NCI-H748 treated with DMSO at 0.1 percent for 48 hours (cell line): ENCODE measurements at regions not wholly inside any gene's neighbourhood (a gene's known extent, or its start where the extent isn't known, plus 50 kb on each side); places are given as distances from the start of the nearest gene placed in this dataset.

ENCODE experiments used
- DNase-seq: peaks from one replicate; lab custom pipeline; 2025; lab: John Stamatoyannopoulos, UW

DNA sequence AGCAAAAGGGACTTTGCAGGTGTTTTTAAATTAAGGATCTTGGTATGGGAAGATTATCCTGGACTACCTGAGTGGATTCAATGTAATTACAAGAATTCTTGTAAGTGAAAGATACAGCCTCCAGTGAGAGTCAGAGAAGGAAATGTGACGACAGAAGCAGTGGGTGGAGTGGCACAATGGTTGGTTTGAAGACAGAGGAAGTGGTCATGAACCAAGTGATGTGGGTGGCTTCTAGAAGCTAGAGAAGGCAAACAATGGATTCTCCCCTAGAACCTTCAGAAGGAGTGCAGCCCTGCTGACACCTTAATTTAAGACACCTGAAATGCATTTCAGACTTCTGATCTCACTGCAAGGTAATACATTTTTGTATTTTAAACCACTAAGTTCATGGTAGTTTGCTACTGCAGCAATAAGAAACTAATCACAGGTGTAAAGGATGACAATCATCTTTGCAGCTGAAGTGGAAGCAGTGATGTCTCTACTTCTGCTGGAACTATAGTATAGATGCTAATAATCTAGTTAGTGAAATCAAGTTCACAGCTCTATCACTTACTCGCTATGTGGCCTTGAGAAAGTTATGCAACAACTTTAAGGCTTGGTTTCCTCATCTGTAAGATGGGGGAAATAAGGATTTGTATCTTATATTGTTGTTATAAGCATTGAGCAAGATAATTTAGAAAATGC lies 403.4 kb upstream of the SUCLG2 start:
- no peak for DNase-seq

DNA sequence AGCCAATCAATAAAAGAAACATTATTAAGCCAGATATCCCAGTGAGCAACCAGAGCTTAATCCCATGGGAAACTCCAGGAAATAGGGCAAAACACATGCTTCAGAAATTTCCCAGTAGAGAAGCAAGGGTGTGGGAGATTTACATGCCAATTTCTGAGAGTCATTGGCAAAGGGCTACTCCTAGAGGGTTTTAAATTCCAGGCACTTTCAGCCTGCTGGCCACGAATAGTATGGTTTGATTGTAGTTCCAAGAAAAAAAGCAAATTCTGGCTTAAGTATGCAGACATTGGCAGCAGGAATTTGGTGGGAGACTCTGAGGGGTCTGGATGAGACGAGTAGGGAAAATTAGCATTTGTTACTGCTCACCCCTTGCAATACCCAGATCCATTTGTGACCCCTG lies 402.1 kb upstream of the SUCLG2 start:
- DNase-seq: no peak

DNA sequence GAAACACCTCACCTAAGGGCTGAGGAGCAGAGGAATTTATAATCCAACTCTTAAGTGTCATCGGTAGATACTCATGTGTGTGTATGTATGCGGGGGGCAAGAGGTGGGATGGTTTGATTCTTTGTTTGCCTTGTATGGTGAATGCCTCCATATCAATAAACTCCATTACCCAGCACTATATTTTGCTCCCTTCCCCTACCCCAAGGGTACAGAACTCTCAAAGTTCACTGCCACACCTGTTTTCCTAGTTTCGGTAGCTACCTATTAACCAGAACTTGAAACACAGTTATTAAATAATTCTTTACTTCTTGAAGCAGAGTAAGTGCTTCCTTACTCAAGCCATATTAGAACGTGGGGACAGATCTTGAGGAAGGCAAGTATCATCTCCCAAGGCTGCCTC lies 400.8 kb upstream of the SUCLG2 start:
- no peak for DNase-seq

DNA sequence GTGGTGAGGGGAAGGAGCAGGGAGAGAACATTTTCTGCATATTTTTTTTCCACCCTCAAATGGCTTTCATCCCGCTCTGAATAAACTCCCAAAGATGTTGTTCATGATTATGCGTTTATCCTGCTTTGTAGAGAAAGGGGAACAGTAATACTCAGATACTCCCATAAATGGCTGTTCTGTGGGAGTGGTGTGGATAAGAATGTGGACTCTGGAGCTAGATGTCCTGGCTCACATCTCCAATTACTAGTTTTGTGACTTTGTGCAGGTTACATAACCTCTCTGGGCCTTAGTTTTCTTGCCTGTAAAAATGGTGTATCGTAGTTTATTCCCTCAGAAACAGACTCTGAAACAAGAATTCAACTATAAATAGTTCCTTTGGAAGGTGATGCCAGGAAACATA lies 395.4 kb upstream of the SUCLG2 start:
- no peak for DNase-seq

DNA sequence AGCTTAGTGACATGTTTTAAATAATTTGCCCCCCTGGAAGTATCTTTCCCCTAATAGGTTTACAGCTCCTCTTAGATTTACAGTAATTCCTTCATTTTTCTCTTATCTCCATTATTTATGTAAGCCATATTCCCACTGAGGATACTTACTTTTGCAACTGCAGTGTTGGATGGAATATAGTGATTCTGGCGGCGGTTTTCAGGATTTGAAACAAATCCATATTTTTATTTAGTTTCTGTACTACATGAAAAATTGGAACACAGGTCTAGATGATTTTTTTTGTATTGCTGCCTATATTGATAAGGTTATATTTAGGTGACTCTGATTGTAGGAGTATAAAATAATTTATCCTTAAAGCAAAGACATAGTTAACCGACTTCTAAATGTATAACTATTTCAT lies 391.6 kb upstream of the SUCLG2 start:
- no peak for DNase-seq

DNA sequence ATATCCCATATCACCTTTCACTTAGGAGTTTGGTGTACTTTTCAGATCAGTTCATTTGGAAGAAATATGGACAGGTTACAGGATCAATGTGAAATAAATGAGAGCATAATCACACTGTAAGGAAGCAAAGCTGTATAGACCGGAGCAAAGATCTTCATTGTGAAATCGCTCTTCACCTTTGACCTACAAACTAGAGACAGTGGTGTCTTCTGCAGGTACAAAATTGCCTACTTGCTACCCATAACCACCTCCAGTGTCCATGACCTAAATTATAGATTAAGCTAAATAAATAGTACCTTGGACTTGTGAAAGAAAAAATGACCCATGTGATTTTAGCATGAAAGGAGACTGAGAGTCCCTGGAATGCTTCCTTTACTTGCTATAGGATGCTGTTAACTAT lies 379.5 kb upstream of the SUCLG2 start:
- DNase-seq: no peak

DNA sequence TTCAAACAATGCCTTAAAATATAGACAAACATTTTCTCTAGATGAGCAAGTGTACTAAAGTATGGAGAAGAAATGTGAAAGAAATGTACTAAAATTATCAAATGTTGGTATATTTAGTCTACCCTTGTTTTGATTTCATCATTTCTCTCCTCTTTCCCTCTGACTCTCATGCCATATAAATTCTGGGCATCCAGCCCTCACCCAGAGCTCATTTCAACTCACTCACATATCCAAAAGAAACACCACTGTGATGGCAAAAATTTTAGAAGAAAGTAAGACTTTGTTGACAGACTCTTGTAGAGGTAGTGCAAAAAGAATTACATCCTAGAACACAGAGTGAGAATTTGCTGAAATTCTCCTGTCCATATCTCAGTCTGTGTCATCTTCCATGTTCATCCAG lies 377.8 kb upstream of the SUCLG2 start:
- DNase-seq: no peak

DNA sequence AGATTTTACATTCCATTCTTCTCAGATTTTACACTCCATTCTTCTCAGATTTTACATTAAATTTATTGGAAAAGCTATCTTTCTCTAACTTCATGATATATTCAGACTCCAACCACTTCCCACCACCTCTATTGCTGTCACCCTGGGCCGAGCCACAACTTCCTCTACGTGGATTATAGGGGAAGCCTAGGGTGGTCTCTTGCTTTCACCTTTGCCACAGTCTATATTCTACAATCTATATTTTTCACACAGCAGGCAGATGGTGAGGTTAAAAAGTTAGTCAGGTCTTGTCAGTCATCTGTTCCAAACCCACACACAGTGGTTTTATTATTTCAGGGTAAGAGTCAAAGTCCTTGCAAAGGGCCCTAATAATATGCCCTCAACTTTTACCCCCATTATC lies 370.8 kb upstream of the SUCLG2 start:
- no peak for DNase-seq

DNA sequence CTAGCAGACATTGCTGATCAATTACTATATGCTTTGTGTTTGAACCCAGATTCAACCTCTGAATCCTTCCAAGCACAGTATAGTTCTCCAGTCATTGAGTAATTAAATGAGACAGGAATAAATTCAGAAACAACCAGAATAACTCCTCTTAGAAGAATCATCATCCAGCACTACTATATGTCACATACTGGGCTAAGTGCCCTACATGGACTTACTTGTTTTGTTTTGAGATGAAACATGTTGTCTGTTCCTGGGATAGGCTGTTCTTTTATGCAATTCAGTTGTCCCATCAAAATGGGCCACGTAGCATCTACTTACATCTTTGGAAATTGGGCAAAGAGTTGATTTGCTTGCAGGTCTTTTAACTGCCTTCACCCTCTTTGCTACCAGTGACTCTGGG lies 365.5 kb upstream of the SUCLG2 start:
- no peak for DNase-seq

DNA sequence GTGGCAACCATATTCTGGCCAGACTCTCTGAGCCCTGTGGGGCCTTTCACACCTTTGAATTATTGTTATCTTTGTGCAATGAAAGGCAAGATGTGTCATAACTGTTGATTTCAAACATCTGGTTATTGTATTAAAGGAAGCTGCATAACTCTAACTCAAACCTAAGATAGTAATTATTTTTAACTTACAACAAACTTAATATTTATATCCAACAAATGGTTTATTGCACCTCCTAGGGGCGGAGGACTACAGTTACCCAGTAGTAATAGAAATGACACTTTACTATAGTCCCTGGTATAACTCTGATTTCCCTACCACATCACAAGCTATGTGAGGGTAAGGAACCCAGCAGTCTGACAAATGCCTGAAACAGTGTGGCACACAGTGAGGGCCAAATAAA lies 363.9 kb upstream of the SUCLG2 start:
- no peak for DNase-seq

DNA sequence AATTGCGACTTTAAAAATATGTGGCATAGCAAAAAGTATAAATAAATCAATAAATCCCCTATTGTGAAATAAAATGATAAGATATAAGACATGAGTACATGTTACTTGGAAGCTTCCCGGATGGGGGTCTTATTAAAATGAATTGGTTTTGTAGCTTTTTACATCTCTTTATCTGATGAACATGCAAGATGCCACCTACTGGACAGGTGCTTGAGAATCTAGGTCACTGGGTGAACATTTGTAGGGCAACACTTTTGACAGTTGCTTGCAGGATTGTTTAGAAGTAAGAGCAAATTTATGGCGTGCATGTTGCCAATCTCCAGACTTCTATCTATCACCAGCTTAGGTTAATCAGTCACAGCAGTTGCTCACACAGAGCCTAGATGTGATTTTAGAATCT lies 362.7 kb upstream of the SUCLG2 start:
- DNase-seq: no peak

DNA sequence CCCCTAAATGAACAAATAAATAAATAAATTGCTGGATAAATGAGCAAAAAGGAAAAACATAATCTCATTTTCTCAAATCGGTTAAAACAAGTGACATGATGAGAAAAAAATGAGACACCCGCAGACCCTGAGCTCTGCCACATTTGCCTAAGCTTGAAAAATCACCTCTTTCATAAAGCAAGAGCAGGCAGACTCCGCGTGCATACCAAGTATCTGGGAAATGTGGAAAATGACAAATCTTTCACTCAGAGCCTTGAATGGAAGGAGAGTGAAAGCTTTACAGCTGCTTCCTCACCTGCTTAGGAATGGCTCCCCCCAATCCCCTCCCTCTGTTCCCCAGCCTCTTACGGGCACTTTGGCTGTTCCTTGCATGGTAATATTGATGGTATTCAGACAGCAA lies 355.5 kb upstream of the SUCLG2 start:
- DNase-seq: no peak

DNA sequence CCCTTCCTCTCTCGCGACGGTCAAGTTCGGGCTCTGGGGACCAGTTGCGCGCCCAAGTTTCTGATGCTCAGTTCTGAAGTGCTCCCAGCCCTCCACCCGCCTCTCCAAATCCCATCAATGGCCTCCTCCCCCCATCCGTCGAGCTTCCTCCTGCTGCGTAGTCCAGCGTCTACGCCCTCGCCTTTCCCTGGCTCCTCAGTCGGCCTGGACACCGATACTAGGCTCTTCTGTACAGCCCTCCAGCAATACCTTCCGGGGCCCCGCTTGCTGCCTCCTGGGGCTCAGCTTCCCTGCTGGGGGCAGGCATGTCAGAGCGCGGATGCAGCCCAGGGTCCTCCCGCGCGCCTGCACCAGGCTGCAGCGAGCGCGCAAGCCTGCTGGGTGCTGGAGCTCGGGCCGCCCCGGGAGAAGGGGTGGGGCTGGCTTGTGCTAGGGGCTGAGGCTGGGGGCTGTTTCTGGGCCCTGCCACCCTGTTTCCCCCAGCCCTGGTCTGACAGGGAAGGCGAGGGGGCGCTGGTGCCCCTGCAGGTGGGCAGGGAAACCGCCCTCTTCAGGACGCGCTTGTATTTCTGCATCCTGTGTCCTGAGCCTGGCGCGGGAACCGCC lies 353.3 kb upstream of the SUCLG2 start:
- no peak for DNase-seq

DNA sequence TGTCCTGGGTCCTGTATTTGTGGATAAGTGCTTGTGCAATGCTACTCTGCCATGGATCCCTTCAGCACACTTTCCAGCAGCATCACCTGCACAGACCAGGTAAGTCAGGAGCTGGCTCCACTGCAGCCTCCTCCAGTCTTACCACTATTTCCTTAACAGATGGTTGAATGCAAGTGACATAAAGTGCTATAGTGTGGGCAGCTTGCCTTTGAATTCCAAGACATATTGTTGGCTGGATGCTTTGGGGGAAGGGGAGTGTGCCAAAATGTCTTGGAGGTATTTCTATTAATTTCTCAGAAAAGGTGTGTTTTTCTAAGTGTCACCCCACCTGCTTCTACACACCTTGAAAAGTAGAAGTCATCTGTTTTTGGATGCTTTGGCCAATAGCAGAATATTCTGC lies 352.2 kb upstream of the SUCLG2 start:
- DNase-seq: no peak

DNA sequence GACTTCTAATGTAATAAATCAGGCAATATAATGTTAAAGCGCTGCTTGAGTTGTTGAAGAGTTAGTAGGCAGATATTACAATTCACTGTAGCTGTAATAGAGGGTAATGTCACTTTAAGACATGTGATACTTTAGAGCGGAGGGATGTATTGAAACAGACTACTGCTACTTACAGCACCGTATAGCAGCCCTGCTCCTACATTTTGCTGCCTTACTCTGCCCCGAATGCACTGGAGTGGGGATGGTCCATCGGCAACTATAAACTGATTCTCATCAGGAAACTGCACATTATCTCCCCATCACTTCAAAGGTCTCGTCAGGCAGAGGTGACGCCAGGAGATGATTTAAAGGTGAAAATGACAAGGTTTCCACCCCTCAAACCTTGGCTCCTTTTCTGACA lies 349.7 kb upstream of the SUCLG2 start:
- peak; percentile 38 for DNase-seq

DNA sequence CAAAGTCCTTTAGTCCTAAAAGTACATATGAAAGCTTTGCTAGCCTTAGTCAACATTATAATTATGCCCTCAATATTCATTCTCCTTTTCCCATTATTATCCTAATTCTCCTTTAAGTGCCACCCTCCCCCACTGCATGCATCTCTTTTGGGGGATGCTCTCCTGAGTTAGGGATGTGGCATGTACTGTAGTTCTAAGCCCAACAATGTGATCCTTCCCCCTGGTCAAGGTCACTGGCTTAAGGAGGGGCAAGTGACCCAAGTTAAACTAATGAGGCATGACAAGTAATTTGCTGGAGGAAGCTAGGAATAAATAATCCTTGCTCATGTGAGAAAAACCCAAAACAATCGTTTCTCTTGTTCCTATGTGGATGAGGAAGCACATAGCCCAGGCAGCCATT lies 343.9 kb upstream of the SUCLG2 start:
- DNase-seq: no peak

DNA sequence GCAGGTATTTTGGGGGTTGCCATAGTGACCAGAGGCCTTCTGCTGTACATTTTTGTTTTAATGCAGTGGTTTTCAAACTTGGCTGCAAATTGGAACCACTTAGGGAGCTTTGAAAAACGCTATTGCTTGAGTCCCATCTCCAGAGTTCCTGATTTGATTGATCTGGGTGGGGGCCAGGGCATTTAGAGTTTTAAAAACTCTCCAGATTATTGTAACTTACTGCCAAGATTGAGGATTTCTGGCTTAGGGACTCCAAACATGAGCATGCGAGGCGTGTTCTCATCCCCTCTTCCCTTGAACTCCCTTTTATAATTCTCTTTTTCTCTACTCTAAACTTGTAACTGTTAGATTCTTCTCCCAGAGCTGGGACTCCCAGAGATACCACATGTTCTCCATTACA lies 340.8 kb upstream of the SUCLG2 start:
- no peak for DNase-seq

DNA sequence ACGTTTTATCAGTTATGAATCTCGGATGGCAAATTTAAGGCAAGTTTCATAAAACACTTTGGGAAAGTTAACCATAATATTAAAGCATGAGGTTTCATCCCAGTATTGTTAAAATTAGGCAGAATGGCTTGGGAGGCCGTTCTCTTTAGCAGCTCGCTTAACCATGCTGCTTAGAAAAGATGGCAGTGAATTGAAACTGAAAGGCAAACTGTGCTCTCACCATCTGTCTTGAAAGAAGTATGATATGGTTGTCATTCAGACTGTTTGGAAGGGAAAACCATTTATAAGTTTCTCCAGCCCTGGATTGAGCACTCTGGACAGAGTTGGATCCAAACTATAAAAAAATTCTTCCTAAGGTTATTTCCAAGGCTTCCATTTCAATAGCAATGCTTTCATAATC lies 332.3 kb upstream of the SUCLG2 start:
- no peak for DNase-seq

DNA sequence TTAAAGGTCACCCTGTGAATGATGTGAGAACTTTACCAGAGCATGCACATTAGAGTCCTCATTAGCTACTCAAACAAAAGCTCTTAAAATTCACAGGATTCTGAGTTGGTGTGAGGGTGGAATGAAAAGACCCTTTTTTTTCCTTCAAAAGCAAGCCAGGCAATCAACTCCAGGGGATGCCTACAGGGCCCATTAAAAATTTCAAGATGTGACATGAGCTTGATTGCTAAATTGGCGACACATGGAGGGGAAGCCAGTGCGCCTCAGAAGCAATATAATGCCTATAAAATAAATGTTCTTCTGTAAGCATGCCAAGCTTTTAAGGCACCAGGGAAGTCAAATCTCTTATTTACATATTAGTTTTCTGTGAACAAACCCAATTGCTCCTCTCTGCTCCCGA lies 328.8 kb upstream of the SUCLG2 start:
- no peak for DNase-seq

DNA sequence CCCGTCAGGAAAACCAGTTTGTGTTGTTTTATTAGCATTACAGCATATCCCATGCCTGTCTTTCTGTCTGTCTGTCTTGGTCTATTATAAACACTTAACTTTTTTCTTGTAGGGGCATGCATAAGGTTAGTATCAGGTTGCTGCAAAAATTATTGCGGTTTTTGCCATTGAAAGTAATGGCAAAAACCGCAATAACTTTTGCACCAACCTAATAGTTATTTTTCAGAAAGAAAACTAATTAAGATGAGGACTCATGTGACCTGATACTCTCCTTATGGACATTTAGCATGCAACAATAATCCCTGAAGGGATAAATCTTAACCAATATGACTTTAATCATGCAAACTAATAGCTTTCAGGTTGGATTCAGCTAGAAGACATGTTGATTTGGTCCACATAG lies 326.7 kb upstream of the SUCLG2 start:
- no peak for DNase-seq

DNA sequence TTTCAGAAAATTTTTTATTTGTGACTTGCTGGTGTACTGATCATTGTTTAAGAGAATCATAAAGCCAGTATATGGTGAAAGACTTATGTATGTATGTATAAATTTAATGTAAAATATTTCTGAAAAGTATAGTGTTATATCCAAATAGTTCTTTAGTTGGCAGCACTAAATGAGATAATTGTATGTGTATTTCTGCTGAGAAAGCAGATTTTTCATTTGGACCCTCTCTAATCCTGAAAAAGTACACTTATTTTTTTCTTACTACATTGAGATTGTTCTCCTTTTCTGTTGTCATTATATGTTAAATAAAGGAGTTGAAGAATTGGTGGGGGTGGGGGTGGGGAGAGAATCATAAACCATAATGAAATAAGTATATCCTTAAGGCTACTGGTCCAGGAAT lies 324.9 kb upstream of the SUCLG2 start:
- DNase-seq: no peak

DNA sequence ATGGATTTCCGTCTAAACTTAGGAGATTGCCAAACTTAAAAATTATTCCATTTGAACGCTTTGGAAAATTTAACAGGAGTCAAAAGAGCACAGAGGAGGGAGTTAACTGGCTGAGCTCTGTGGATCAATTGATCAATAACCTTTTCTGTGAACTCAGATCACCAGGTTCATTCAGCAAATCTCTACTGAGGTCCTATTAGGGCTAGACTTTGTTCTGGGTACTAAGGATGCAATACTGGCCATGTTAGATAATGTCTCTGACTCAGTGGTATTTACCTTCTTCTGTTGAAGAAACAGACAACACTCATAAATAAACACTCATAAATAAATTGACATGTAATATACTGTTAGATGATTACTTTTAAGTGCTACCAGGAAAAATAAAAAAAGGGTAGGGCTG lies 323.4 kb upstream of the SUCLG2 start:
- DNase-seq: no peak

DNA sequence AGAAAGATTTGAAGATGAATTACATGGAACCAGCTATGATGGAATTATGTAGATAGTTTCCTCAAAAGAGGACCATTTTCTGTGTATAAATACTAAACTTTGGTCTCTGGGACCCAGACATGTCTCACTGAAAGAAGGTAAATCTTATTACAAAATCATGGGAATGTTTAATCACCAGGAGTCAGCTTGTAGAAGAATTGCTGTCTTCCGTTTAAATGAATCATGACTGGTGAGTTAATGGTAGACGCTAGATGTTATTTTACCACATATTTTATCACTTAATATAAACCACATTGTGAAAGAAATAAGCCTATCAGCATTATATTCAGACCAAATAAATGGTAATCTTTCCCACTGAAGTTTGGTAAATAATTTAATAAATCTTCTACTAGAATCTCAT lies 322.3 kb upstream of the SUCLG2 start:
- DNase-seq: no peak

DNA sequence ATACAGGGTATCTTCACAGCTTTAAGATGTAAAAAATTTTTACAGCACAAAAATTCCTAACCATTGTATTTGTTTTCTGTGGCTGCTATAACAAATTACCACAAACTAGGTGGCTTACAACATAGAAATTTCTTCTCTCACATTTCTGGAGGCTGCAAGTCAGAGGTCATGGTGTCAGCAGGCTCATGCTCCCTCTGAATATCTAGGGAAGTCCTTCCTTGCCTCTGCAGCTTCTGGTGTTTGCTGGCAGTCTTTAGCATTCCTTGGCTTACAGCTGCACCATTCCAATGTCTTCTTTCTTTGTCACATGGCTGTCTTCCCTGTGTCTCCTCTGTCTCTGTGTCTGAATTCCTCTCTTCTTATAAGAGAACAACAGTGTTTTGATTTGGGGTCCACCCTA lies 310.2 kb upstream of the SUCLG2 start:
- DNase-seq: no peak
